ENCODE measurements at regions not wholly inside any gene's neighbourhood (a gene's known extent, or its start where the extent isn't known, plus 50 kb on each side); places are given as distances from the start of the nearest gene placed in this dataset.
A peak's percentile ranks its signal among the peaks of the same experiment; 100 is the strongest.
"Not testable (repeated sequence)": the region's sequence is repeated elsewhere in the genome, so short reads cannot be mapped to it uniquely, and the experiment has no call there.

- no peak for DNase-seq (ENCODE audit: low read depth in 2 of 2)
These were observed 50.4 kb upstream of the SOD1 start for GRCh38 chr21:31609081-31609480.

- no peak for DNase-seq (ENCODE audit: low read depth in 2 of 2)
These were observed 51.7 kb upstream of the SOD1 start for GRCh38 chr21:31607791-31608190.

DNA sequence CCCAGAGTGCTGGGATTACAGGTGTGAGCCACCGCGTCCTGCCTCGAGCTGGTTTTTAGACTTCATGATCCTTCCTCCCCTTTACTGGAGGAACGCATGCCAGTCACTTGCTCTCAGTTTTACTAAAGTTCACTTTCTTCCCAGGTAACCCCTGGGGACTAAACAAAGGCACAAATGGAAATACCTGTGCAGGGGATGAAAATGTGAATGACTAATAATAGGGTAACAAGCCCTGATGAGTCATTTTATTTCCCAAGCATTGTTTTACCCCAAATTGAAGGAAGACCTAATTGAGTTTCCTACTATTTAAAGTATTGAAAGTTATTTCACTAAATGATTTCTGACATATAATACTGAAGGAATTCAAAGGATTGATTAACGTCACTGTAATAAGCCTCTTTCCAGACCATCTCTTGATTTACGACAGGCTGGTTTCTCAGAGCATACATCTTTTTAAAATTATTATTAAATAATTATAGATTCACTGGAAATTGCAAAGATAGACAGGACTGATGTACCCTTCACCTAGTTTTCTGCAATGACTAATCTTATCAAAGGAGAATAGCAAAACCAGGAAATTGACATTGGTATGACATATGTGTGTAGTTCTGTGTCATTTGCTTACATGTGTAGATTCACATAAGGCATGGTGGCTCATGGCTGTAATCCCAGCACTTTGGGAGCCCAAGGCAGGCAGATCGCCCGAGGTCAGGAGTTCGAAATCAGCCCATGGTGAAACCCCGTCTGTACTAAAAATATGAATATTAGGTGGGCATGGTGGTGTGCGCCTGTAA, 53.2 kb upstream of the SOD1 start:
- no peak for DNase-seq (ENCODE audit: low read depth in 2 of 2)

DNA sequence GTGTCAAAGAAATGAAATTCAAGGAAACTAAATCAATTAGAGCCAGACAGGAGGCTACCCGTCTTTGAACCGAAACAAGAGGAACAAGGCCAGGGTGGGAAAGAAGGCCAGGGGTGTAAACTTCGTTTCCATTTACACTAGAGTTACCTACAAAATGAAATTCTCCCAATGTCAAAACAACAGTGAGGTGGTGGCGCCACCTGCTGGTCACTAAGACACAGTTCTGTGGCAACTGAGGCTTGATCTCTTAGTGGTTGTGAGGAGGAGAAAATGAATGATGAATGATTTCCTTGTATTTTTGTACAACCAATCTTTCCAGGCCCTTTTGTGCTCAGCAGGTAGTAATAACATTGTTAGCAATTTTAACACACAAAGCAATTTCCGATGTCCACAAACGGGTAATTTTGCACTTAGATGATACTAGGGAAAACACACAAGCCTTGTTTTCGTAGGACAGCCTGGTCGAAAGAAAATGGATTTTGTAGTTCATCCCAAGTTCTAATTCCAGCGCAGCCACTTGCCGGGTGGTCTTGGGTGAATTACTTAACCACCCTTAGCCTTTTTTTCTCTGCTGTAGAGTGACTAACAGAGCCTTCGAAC, 54.8 kb upstream of the SOD1 start:
- DNase-seq (ENCODE audit: low read depth in 2 of 2), result peak; percentile 52 to 72

DNA sequence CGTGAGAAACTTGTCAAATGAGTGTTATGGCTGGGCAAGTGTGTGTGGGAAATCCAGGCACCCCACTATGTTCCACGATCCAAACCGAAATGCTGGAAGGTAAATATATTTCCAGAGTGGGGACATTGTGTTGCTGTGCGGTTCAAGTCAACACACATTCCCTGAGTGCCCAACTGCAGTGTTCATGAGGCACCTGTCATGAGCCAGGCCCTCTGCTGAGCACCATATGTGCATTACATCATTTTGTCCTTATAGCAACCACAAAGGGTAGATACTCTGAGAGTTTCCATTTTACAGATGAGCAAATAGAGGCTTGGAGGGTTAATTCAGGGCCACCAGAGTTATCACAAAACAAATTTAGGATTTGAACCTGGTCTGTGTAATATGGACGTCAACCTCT, 59.9 kb upstream of the SOD1 start:
- no peak for DNase-seq (ENCODE audit: low read depth in 2 of 2)

DNA sequence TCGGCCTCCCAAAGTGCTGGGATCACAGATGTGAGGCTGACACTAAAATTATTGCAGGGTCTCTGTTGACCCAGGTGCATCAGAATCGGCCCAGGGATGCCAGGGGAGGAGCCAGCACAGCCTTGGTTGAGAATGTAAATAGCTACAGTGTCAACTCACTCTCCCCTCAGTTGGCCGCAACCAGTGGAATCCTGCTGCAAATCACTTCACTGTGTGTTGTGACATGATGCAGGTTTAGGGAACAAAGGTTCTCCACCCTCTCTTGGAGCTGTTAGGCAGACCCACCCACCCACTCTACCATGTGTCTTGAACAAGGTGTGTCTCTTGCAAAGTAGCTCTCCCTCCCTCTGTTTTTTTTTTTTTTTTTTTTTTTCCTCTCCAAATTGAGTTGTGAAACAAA, 60.5 kb upstream of the SOD1 start:
- no peak for DNase-seq (ENCODE audit: low read depth in 2 of 2)

DNA sequence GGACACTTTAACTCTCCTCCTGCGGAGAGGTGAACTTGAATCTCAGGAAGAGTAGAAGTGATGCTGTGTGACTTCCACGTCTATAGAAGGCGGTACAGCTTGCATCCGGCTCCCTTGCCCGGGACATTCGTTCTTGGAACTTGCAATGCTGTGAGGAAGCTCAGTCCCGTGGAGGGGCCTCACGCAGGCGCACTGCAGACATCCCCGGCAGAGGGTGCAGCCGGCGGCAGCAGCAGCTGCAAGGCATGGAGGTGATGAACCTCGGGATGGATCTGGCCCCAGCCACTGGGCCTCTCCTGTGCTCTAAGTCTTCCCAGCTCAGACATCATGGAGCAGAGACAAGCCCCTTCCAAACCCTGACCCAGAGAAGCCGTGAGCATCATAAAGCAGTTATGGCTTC, 61.8 kb upstream of the SOD1 start:
- no peak for DNase-seq (ENCODE audit: low read depth in 2 of 2)

DNA sequence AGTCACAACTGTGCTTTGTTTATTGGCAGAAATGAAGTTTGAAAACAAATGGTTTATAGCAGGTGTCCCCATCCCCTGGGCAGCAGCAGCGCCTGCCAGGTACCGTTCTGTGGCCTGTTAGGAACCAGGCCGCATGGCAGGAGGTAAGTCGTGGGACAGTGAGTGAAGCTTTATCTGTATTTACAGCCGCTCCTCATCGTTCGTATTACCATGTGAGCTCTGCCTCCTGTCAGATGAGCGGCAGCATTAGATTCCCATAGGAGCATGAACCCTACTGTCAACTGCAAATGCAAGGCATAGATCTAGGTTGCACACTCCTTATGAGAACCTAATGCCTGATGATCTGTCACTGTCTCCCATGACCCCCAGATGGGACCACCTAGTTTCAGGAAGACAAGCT, 63.4 kb upstream of the SOD1 start:
- no peak for DNase-seq (ENCODE audit: low read depth in 2 of 2)

DNA sequence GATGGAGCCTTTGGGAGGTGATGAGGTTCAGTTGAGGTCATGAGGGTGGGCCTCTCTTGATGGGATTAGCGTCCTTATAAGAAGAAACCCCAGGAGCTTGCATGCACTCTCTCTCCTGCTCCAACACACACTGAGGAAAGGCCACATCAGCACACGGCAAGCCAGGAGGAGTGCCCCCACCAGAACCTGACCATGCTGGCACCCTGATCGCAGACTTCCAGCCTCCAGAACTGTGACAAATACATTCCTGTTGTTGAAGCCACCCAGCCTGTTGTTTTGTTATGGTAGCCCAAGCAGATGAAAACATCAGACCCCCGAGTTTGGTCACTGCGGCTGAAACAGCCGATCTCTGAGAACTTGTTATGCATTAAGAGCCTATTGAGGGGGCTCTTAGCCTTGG, 64.8 kb upstream of the SOD1 start:
- no peak for DNase-seq (ENCODE audit: low read depth in 2 of 2)

DNA sequence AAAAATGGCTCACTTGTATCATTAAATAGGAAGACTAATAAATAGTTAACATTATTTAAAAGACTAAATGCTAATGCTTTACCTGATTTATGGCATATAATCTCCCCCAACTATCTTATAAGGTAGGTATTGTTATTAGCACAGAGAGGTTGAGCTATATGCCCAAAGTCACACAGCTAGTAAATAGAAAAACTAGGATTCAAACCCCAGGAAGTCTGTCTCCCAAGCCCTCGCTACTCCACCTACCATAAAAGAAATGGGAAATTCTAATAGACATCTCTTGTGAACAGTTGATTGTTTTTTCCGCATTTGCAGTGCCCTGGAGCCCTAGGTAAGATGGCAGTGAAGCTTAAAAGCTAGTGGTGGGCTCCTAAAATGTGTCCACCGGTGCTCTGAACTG, 65.2 kb upstream of the SOD1 start:
- DNase-seq (ENCODE audit: low read depth in 2 of 2), result no peak

DNA sequence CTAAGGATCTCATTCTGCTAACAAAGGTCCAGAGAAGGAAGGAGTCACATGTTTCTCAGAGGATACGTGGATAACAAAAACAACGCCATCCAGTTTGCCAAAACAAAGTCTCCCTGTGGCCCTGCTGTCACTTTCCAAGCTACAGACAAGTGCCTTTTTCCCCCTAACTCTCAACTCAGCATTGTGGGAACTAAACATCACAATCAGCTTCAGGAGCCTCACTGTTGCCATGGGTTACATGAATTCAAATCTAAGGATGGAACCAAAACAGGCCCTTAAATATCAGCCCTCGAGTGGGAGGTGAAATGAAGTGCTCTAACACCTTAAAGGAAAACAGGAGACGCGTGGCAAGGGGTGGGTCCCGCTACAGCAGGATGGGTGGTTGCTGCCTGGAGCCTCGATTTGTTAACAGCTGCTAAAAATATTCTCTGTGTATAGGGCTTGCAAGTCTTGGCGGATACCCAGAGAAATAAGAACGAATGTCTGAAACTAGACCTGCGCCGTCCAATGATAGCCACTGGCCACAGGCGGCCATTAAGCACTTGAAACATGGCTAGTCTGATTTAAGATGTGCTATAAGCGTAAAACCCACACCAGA, 66.4 kb upstream of the SOD1 start:
- no peak for DNase-seq (ENCODE audit: low read depth in 2 of 2)

DNA sequence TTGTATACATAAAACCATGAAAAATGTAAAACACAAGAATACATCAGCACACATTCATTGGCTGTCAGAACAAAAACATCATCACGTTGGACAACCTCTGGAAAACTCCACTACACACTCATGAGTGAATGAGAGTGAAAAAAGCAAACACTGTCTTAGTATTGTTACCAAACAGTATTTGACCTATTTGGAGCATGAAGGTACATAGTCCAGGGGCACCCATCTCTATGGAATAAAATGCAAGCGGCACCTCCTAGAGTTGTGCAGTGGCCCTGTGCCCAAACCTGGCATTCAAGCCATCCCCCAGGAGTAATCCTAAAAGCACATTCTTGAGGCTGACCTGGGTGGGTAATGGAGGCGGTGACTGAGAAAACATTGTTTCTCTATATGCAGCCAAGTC, 67.0 kb upstream of the SOD1 start:
- no peak for DNase-seq (ENCODE audit: low read depth in 2 of 2)

DNA sequence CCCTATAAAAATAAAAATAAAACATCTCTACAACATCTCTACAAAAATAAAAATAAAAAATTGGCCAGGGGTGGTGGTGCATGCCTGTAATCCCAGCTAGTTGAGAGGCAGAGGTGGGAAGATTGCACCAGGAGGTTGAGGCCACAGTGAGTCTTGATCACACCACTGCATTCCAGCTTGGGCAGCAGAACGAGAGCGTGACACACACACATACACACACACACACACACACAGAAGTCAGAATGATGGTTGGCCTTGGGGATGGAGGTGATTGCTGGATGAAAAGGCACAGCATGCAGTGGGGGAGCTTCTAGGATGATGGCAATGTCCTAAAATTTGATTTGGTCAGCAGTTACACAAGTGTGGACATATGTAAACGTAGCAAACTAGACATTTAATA, 69.7 kb upstream of the SOD1 start:
- DNase-seq (ENCODE audit: low read depth in 2 of 2), result no peak

- no peak for DNase-seq (ENCODE audit: low read depth in 2 of 2)
These were observed 73.4 kb upstream of the SOD1 start for GRCh38 chr21:31586118-31586517.

DNA sequence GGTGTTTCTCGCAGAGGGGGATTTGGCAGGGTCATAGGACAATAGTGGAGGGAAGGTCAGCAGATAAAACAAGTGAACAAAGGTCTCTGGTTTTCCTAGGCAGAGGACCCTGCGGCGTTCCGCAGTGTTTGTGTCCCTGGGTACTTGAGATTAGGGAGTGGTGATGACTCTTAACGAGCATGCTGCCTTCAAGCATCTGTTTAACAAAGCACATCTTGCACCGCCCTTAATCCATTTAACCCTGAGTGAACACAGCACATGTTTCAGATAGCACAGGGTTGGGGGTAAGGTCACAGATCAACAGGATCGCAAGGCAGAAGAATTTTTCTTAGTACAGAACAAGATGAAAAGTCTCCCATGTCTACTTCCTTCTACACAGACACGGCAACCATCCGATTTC, 75.6 kb upstream of the SOD1 start:
- not testable (repeated sequence) for DNase-seq (ENCODE audit: low read depth in 2 of 2)

DNA sequence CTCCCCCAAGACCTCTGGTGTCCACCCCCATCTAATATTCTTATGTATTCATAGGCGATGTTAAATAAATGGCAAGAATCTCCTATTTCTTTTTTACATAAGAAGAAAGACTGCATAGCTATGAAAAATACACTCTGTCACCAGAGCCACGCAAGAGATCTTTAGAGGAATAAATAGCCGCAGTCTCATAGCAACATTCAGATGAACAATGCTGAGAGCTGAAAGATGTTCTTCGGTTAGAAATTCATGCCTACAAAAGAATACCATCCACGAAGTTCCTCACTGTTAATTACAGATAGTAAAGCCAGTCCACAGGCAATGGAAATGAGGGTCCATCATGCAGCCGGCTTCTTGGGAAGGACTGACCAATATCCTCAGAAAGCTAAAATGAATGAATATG, 76.0 kb upstream of the SOD1 start:
- DNase-seq (ENCODE audit: low read depth in 2 of 2), result no peak

DNA sequence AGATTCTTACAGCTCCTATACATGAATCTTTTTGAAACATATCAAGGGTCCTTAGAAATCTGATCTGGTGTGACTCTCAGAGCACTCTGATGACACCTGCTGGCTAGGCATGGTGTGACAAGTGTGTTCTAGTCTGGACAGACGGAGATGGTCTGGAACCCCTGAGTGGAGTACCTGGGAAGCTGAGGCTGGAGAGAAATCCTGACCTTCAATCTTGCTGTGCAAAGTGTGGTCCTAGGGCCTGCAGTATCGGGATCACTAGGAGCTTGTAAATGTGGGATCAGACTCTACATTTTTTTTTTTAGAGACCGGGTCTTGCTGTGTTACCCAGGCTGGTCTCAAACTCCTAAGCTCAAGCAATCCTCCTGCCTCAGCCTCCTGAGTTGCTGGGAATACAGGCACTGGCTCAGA, 78.6 kb upstream of the SOD1 start:
- peak; percentile 66 to 75 for DNase-seq (ENCODE audit: low read depth in 2 of 2)

- DNase-seq (ENCODE audit: low read depth in 2 of 2), result no peak
These were observed 82.2 kb upstream of the SOD1 start for GRCh38 chr21:31577271-31577670.

DNA sequence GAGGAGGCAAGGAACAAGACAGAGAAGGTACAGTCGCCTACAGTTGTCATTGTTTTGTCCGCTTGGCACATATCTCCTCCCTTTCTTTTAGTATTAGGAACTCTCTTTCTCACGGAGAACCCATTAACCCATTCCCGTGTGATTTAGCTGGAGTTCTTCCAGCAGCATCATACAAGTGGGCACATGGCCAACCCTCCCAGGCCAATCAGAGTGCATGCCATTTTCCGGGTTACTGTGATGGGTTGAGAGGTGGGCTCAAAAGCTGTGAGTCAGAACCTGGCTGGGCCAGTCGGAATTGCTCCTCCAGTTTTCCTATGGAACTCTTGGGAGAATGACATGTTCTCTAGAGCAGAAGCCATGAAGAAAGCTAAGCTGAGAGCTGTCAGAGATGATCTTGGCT, 83.1 kb upstream of the SOD1 start:
- DNase-seq (ENCODE audit: low read depth in 2 of 2), result no peak

- DNase-seq (ENCODE audit: low read depth in 2 of 2), result no peak
These were observed 86.3 kb upstream of the SOD1 start for GRCh38 chr21:31573217-31573616.

DNA sequence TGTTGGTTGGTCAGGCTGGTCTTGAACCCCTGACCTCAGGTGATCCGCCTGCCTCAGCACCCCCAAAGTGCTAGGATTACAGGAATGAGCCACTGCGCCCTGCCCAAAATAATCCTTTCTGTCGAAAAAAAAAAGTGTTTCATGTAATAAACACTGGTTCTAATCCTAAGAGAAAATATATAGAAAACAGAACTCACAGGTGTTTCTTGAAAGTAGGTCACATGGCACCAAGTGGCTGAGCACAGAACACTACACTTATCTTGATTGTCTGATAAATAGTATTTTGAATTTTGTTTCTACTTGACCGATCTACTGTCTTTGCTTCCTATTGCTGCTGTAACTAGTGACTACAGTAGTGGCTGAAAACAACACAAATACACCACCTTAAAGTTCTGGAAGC, 87.6 kb upstream of the SOD1 start:
- DNase-seq (ENCODE audit: low read depth in 2 of 2), result no peak

DNA sequence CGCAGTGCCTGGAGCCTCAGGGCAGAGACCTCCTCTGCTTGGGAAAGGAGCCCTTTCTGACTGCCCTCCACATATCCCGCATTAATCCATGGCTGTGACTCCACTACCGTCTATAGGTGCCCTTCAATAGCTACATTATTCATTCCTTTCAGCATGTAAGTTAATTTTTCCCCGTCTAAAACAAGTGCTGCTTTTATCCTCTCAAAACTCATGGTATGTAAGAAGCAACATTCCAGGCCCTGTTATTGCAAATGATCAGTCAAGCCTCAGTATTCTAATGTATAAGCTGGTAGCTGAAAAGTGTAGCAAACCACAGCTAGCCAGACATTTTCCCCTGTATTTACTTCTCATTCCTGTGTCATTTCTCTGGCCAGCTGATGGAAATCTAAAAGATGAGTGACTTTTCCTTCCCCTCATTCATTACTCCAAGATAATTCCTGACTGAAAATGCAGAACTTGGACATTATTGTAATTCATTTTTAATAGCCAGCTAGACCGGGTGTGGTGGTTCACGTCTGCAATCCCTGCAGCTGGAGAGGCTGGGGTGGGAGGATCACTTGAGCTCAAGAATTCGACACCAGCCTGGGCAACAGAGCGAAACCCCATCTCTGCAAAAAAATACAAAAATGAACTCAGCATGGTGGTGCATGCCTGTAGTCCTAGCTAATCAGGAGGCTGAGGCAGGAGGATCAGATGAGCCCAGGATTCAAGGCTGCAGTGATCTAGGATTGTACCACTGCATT, 88.5 kb upstream of the SOD1 start:
- no peak for DNase-seq (ENCODE audit: low read depth in 2 of 2)

DNA sequence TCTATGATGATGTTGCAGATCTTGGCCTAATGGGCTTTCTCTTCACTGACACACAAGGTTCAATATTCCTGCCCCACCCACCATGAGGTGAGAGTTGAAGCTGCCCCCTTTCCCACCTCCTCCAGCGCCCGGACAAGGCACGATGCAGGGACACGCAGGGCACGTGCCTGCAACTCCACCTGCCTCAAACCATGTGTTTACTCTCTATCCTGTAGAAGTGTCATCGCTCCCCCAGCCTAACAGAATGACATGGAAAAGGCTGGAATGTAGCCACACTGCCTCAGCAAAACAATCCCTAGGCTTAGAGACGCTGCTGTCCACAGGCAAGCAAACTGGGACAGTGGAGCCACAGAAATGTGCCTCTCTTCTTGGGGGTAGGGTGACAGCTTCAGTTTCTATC, 92.9 kb upstream of the SOD1 start:
- DNase-seq (ENCODE audit: low read depth in 2 of 2), result no peak
